ENCODE measurements at regions not wholly inside any gene's neighbourhood (a gene's known extent, or its start where the extent isn't known, plus 50 kb on each side); places are given as distances from the start of the nearest gene placed in this dataset.

DNA sequence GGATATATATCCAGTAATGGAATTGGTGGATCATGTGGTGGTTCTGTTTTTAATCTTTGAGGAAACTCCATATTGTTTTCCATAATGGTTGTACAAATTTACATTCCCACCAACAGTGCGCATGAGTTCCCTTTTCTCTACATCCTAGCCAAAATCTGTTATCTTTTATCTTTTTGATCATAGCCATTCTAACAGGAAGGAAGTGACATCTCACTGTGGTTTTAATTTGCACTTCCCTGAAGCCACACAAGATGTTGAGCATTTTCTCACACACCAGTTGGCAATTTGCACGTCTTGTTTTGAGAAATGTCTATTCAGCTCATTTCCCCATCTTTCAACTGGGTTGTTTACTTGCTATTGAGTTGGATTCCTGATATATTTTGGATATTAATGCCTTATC is 194.9 kb downstream of the CBLL2 start:
- H3K36me3 ChIP-seq (ENCODE audit: control insufficient read depth in 2 of 2, insufficient read depth in 1 of 2, low read length in 2 of 2) = no peaks in the 10 kb centered on the region
- ChIA-PET CTCF (no interaction called here), POLR2A (no interaction called here)
- no peak overlapping the region for H3K4me3 ChIP-seq (ENCODE audit: low read depth, low read length)
- H3K27ac ChIP-seq (ENCODE audit: extremely low read depth, low read depth, low read length) = no peak overlapping the region
- H3K4me1 ChIP-seq (ENCODE audit: control insufficient read depth, insufficient read depth, low read length) = no peaks in the 10 kb centered on the region
- TF ChIP-seq ZEB2 (tag by site-specific recombination; IDR thresholded peaks at IDR 0.05) (no peak), EGR2 (tag by site-specific recombination; IDR thresholded peaks at IDR 0.05; ENCODE audit: low read depth) (no peak)
- no peaks in the 10 kb centered on the region for H3K9me3 ChIP-seq (ENCODE audit: control insufficient read depth, insufficient read depth, low read depth, low read length)

DNA sequence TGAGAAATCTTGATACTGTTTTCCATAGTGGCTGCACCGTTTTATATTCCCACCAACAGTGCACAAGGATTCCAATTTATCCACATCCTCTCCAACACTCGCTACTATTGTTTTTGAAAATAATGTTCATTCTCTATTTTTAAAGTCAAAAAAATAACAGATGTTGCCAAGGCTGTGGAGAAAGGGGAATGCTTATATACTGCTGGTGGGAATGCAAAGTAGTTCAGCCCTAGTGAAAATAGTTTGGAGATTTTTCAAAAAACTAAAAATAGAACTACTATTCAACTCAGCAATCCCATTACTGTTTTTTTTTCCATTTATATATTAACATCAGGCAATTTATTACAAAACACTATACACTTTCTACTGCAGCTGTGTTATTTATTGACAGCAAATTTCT is 208.7 kb downstream of the CBLL2 start:
- Histone ChIP-seq H3K4me3 (ENCODE audit: low read depth, low read length) (no peak overlapping the region), H3K36me3 (ENCODE audit: control insufficient read depth in 2 of 2, insufficient read depth in 1 of 2, low read length in 2 of 2) (no peaks in the 10 kb centered on the region), H3K4me1 (ENCODE audit: control insufficient read depth, insufficient read depth, low read length) (no peaks in the 10 kb centered on the region), H3K27ac (ENCODE audit: extremely low read depth, low read depth, low read length) (no peak overlapping the region), H3K9me3 (ENCODE audit: control insufficient read depth, insufficient read depth, low read depth, low read length) (peaks cover 3% of the 10 kb centered on the region)
- TF ChIP-seq, protein P1, sequence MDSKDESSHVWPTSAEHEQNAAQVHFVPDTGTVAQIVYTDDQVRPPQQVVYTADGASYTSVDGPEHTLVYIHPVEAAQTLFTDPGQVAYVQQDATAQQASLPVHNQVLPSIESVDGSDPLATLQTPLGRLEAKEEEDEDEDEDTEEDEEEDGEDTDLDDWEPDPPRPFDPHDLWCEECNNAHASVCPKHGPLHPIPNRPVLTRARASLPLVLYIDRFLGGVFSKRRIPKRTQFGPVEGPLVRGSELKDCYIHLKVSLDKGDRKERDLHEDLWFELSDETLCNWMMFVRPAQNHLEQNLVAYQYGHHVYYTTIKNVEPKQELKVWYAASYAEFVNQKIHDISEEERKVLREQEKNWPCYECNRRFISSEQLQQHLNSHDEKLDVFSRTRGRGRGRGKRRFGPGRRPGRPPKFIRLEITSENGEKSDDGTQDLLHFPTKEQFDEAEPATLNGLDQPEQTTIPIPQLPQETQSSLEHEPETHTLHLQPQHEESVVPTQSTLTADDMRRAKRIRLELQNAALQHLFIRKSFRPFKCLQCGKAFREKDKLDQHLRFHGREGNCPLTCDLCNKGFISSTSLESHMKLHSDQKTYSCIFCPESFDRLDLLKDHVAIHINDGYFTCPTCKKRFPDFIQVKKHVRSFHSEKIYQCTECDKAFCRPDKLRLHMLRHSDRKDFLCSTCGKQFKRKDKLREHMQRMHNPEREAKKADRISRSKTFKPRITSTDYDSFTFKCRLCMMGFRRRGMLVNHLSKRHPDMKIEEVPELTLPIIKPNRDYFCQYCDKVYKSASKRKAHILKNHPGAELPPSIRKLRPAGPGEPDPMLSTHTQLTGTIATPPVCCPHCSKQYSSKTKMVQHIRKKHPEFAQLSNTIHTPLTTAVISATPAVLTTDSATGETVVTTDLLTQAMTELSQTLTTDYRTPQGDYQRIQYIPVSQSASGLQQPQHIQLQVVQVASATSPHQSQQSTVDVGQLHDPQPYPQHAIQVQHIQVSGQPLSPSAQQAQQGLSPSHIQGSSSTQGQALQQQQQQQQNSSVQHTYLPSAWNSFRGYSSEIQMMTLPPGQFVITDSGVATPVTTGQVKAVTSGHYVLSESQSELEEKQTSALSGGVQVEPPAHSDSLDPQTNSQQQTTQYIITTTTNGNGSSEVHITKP (tag by site-specific recombination; IDR thresholded peaks at IDR 0.05) = no peak
- TF ChIP-seq ZNF169 (tag by site-specific recombination; IDR thresholded peaks at IDR 0.05) (no peak), ZNF530 (tag by site-specific recombination; IDR thresholded peaks at IDR 0.05; ENCODE audit: low read depth) (no peak), ZNF510 (tag by site-specific recombination; IDR thresholded peaks at IDR 0.05; ENCODE audit: insufficient replicate concordance) (no peak), ZNF660 (tag by site-specific recombination; IDR thresholded peaks at IDR 0.05) (no peak), MEIS1 (CRISPR knock-in tag; IDR thresholded peaks at IDR 0.05; ENCODE audit: borderline replicate concordance) (no peak)
- ChIA-PET CTCF (no interaction called here), POLR2A (no interaction called here)

DNA sequence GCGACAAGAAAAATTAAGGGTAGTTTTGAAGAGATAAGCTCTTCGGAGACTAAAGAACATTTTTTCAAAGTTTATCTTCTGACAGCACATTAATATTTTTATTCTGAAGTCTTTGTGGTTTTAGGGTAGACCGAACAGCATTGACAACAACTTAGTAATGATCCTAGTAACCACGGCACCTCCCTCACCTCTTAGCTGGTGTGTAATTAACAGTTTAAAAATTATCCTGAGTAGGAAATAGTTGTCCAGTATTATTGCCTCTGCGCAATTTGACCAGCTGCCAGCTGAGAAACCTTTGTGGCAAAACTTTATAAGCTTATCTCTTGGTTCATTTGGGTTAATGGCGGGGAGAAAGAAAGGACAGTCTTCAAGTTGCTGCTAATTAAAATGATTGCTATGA is 213.6 kb downstream of the CBLL2 start:
- no peaks in the 10 kb centered on the region for H3K36me3 ChIP-seq (ENCODE audit: control insufficient read depth in 2 of 2, insufficient read depth in 1 of 2, low read length in 2 of 2)
- CTCF ChIA-PET = interaction anchor here (0.6 to 1.6 kb wide), 4 partner anchors 10 to 883 kb away, joined by 3 to 7 read pairs (median 4); no protein-coding TSS in a partner anchor
- no peaks in the 10 kb centered on the region for H3K9me3 ChIP-seq (ENCODE audit: control insufficient read depth, insufficient read depth, low read depth, low read length)
- no peaks in the 10 kb centered on the region for H3K4me1 ChIP-seq (ENCODE audit: control insufficient read depth, insufficient read depth, low read length)
- TF ChIP-seq ZNF548 (tag by site-specific recombination; IDR thresholded peaks at IDR 0.05) = no peak
- TF ChIP-seq, protein P2, sequence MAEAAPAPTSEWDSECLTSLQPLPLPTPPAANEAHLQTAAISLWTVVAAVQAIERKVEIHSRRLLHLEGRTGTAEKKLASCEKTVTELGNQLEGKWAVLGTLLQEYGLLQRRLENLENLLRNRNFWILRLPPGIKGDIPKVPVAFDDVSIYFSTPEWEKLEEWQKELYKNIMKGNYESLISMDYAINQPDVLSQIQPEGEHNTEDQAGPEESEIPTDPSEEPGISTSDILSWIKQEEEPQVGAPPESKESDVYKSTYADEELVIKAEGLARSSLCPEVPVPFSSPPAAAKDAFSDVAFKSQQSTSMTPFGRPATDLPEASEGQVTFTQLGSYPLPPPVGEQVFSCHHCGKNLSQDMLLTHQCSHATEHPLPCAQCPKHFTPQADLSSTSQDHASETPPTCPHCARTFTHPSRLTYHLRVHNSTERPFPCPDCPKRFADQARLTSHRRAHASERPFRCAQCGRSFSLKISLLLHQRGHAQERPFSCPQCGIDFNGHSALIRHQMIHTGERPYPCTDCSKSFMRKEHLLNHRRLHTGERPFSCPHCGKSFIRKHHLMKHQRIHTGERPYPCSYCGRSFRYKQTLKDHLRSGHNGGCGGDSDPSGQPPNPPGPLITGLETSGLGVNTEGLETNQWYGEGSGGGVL (tag by site-specific recombination; IDR thresholded peaks at IDR 0.05) = no peak
- TF ChIP-seq PRDM1 (tag by site-specific recombination; IDR thresholded peaks at IDR 0.05) = no peak
- no peak for TF ChIP-seq ZNF837 (tag by site-specific recombination; IDR thresholded peaks at IDR 0.05)
- no peak for TF ChIP-seq YY1 (tag by site-specific recombination; IDR thresholded peaks at IDR 0.05)
- no peak for TF ChIP-seq ZBTB17 (tag by site-specific recombination; IDR thresholded peaks at IDR 0.05)
- TF ChIP-seq ZNF133 (tag by site-specific recombination; IDR thresholded peaks at IDR 0.05) = no peak
- TF ChIP-seq IKZF3 (tag by site-specific recombination; IDR thresholded peaks at IDR 0.05) = no peak
- TF ChIP-seq ZBTB7A (tag by site-specific recombination; IDR thresholded peaks at IDR 0.05; ENCODE audit: low read depth) = no peak
- no peak for TF ChIP-seq ZNF140 (tag by site-specific recombination; IDR thresholded peaks at IDR 0.05)
- H3K27ac ChIP-seq (ENCODE audit: extremely low read depth, low read depth, low read length) = no peak overlapping the region
- POLR2A ChIA-PET = no interaction called here
- no peak overlapping the region for H3K4me3 ChIP-seq (ENCODE audit: low read depth, low read length)

All from HEK293 (cell line).